CD14-positive monocyte (primary cell): ENCODE measurements at regions not wholly inside any gene's neighbourhood (a gene's known extent, or its start where the extent isn't known, plus 50 kb on each side); places are given as distances from the start of the nearest gene placed in this dataset.

Source experiments
- DNase-seq, 3 donors: peaks; one replicate each; pipeline ENCODE4 v3.0.0-alpha.2; 2011 to 2022
- H2AFZ ChIP-seq: 2 replicates; pipeline ENCODE4 v1.6.0; 2012; ENCODE audit warnings: mild to moderate bottlenecking, low read depth, low read length, inconsistent platforms; ENCODE audit not compliant: insufficient read depth, poor library complexity, severe bottlenecking
- H3K27ac ChIP-seq, 2 donors: 1 replicate in 1 of 2; 2 replicates in 1 of 2; pipeline ENCODE4 v1.5.1; 2012 to 2013; ENCODE audit warnings: low read length in 2 of 2, control low read depth in 1 of 2, inconsistent platforms in 1 of 2, low read depth in 1 of 2, mild to moderate bottlenecking in 1 of 2
- H3K27me3 ChIP-seq, 2 donors: one replicate each; pipeline versions ENCODE4 v1.6.0 to v1.6.1; 2011 to 2013; ENCODE audit warnings: low read length in 2 of 2; ENCODE audit not compliant: control insufficient read depth in 2 of 2, insufficient read depth in 2 of 2
- H3K36me3 ChIP-seq, 2 donors: replicated peaks in 1 of 2; 1 replicate in 1 of 2; 2 replicates in 1 of 2; pipeline versions ENCODE4 v1.5.1 to v1.6.1; 2012 to 2013; ENCODE audit warnings: low read length in 2 of 2, control low read depth in 1 of 2, inconsistent platforms in 1 of 2, mild to moderate bottlenecking in 1 of 2; ENCODE audit not compliant: insufficient read depth in 2 of 2, control insufficient read depth in 1 of 2
- H3K4me1 ChIP-seq, 2 donors: 1 replicate in 1 of 2; 2 replicates in 1 of 2; pipeline versions ENCODE4 v1.5.1 to v1.6.1; 2012 to 2013; ENCODE audit warnings: low read length in 2 of 2, control low read depth in 1 of 2, inconsistent platforms in 1 of 2, mild to moderate bottlenecking in 1 of 2, moderate library complexity in 1 of 2; ENCODE audit not compliant: insufficient read depth in 2 of 2, control insufficient read depth in 1 of 2
- H3K4me2 ChIP-seq: replicated peaks from 2 replicates; pipeline ENCODE3; 2012; ENCODE audit warnings: low read length, moderate library complexity, mild to moderate bottlenecking; ENCODE audit not compliant: poor library complexity, severe bottlenecking; ENCODE audit errors: extremely low read depth
- H3K4me3 ChIP-seq, 3 experiments: fragments of 200-600 bp in 1 of 3; sonication (generic) in 1 of 3; replicated peaks in 1 of 3; 1 replicate in 2 of 3; 2 replicates in 1 of 3; pipeline ENCODE4 v1.5.1; 2011 to 2013; ENCODE audit warnings: low read length in 3 of 3, mild to moderate bottlenecking in 3 of 3, control low read depth in 2 of 3, low read depth in 2 of 3, inconsistent platforms in 1 of 3, moderate library complexity in 1 of 3
- H3K79me2 ChIP-seq: 2 replicates; pipeline ENCODE4 v1.6.0; 2012; ENCODE audit warnings: mild to moderate bottlenecking, control low read depth, inconsistent platforms, low read length, moderate library complexity; ENCODE audit not compliant: insufficient read depth
- H3K9ac ChIP-seq: 2 replicates; pipeline ENCODE4 v1.6.0; 2017; ENCODE audit warnings: low read length, mild to moderate bottlenecking; ENCODE audit not compliant: insufficient read depth, poor library complexity, severe bottlenecking
- H3K9me3 ChIP-seq, 2 donors: replicated peaks in 1 of 2; 1 replicate in 1 of 2; 2 replicates in 1 of 2; pipeline versions ENCODE4 v1.5.1 to v1.6.1; 2012 to 2013; ENCODE audit warnings: low read length in 2 of 2, control low read depth in 1 of 2; ENCODE audit not compliant: control insufficient read depth in 1 of 2, insufficient read depth in 1 of 2
- H4K20me1 ChIP-seq: 2 replicates; pipeline ENCODE4 v1.6.0; 2012; ENCODE audit warnings: mild to moderate bottlenecking, low read length, control low read depth, moderate library complexity; ENCODE audit not compliant: insufficient read depth
- H3K27ac Mint-ChIP-seq, 7 donors: one replicate each; pipeline ENCODE4 v1.8.0; 2020; ENCODE audit warnings: mild to moderate bottlenecking in 7 of 7, mixed read lengths in 7 of 7, moderate library complexity in 6 of 7, inconsistent platforms in 2 of 7
- H3K27me3 Mint-ChIP-seq, 3 donors: one replicate each; pipeline ENCODE4 v1.8.0; 2021 to 2022; ENCODE audit warnings: low read depth in 3 of 3, mild to moderate bottlenecking in 3 of 3, mixed read lengths in 3 of 3, moderate library complexity in 3 of 3, inconsistent platforms in 1 of 3
- H3K36me3 Mint-ChIP-seq, 2 donors: one replicate each; pipeline ENCODE4 v1.8.0; 2020; ENCODE audit warnings: mixed read lengths in 2 of 2, inconsistent platforms in 1 of 2, mild to moderate bottlenecking in 1 of 2
- H3K4me1 Mint-ChIP-seq: one replicate; pipeline ENCODE4 v1.8.0; 2020; ENCODE audit warnings: mild to moderate bottlenecking, mixed read lengths
- H3K4me3 Mint-ChIP-seq, 2 donors: one replicate each; pipeline ENCODE4 v1.8.0; 2020; ENCODE audit warnings: mild to moderate bottlenecking in 2 of 2, mixed read lengths in 2 of 2, moderate library complexity in 1 of 2
- H3K9me3 Mint-ChIP-seq, 7 donors: one replicate each; pipeline ENCODE4 v1.8.0; 2020 to 2022; ENCODE audit warnings: mixed read lengths in 7 of 7, mild to moderate bottlenecking in 6 of 7, moderate library complexity in 6 of 7, inconsistent platforms in 2 of 7
- WGBS: methylation state at CpG from one replicate; pipeline ENCODE4 v1.1.5; 2013; ENCODE audit warnings: missing lambda C conversion rate; ENCODE audit not compliant: insufficient coverage; 5-methylcytosine and 5-hydroxymethylcytosine counted together
- intact Hi-C, 2 donors: fragments of 100-400 bp; cut with micrococcal nuclease; formaldehyde crosslinking; loops; one replicate each; pipeline versions ENCODE4 v1.15.0 to v1.15.1; 2023
- TF ChIP-seq, protein P1 (sequence below): fragments of 200-600 bp; IDR thresholded peaks from one replicate; pipeline ENCODE4 v1.8.0; 2022; ENCODE audit warnings: antibody characterized with exemption, mild to moderate bottlenecking

DNA sequence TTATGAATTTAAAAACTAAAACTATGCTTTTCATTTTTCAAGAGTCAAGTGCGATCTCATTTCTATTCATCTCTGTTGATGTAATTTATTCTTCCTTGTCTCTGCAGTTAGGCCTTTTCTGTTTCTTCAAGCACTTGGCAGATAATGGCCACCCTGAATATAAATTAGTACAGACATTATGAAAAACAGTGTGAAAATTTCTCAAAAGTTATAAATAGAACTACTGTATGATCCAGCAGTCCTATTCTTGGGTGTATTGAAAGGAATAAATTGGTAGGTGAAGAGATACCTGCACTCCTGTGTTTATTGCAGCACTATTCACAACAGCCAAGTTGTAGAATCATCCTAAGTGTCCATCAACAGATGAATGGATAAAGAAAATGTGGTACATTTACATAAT, 248.3 kb downstream of the DOK5 start:
- H3K9me3 ChIP-seq = no peaks in the 10 kb centered on the region
- intact Hi-C loops = no loop called here
- H3K4me1 Mint-ChIP-seq = no peaks in the 10 kb centered on the region
- no peak overlapping the region for H3K9ac ChIP-seq
- no peaks in the 10 kb centered on the region for H3K36me3 ChIP-seq
- no CpG with 5 or more reads among the region's 1 CpG for WGBS
- no peak overlapping the region for H3K27ac Mint-ChIP-seq
- peaks cover 0 to 7% (median 0%) of the 10 kb centered on the region in 7 donors for H3K9me3 Mint-ChIP-seq
- no peak overlapping the region for H3K4me3 ChIP-seq
- no peak overlapping the region for H2AFZ ChIP-seq
- H3K27me3 ChIP-seq = no peaks in the 10 kb centered on the region
- H3K79me2 ChIP-seq = no peaks in the 10 kb centered on the region
- TF ChIP-seq, protein P1, sequence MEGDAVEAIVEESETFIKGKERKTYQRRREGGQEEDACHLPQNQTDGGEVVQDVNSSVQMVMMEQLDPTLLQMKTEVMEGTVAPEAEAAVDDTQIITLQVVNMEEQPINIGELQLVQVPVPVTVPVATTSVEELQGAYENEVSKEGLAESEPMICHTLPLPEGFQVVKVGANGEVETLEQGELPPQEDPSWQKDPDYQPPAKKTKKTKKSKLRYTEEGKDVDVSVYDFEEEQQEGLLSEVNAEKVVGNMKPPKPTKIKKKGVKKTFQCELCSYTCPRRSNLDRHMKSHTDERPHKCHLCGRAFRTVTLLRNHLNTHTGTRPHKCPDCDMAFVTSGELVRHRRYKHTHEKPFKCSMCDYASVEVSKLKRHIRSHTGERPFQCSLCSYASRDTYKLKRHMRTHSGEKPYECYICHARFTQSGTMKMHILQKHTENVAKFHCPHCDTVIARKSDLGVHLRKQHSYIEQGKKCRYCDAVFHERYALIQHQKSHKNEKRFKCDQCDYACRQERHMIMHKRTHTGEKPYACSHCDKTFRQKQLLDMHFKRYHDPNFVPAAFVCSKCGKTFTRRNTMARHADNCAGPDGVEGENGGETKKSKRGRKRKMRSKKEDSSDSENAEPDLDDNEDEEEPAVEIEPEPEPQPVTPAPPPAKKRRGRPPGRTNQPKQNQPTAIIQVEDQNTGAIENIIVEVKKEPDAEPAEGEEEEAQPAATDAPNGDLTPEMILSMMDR = no peak
- H3K27ac ChIP-seq = no peak overlapping the region
- no peaks in the 10 kb centered on the region for H3K4me1 ChIP-seq
- H3K4me2 ChIP-seq = no peak overlapping the region
- DNase-seq = no peak
- H3K4me3 Mint-ChIP-seq = no peak overlapping the region
- H3K36me3 Mint-ChIP-seq = no peaks in the 10 kb centered on the region
- peaks cover 0 to 2% (median 0%) of the 10 kb centered on the region in 3 donors for H3K27me3 Mint-ChIP-seq
- no peaks in the 10 kb centered on the region for H4K20me1 ChIP-seq

DNA sequence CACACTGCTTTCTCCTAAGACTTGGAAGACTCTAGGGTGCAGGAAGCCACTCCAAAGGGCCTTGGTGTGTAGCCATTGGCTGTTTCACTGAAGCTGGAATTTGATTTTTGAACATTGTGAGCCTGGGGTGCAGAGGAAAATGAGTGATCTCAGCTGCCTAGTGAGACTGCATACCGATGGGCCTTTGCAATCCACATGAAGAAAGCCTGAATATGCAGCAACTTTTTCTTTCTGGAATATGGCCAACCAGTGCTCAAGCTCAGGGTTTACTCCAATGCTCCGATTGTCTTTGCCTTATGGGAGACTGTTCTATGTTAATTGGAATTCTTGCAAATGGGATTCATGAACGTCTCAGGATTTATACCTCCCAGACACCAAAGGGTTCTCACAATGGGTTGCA, 242.6 kb downstream of the DOK5 start:
- Histone ChIP-seq H3K4me2 (no peak overlapping the region), H3K79me2 (no peaks in the 10 kb centered on the region), H3K4me3 (no peak overlapping the region), H2AFZ (no peak overlapping the region), H3K27me3 (no peaks in the 10 kb centered on the region), H3K27ac (no peak overlapping the region), H3K36me3 (no peaks in the 10 kb centered on the region), H3K9me3 (no peaks in the 10 kb centered on the region), H3K9ac (no peak overlapping the region), H4K20me1 (no peaks in the 10 kb centered on the region), H3K4me1 (no peaks in the 10 kb centered on the region)
- WGBS = 92% methylated on average over 1 of the region's 3 CpGs
- no peaks in the 10 kb centered on the region for H3K4me1 Mint-ChIP-seq
- TF ChIP-seq, protein P1 = no peak
- no peaks in the 10 kb centered on the region for H3K36me3 Mint-ChIP-seq
- intact Hi-C loops = no loop called here
- no peak overlapping the region for H3K4me3 Mint-ChIP-seq
- no peak overlapping the region for H3K27ac Mint-ChIP-seq
- DNase-seq = no peak
- H3K27me3 Mint-ChIP-seq = peaks cover 0 to 3% (median 0%) of the 10 kb centered on the region in 3 donors
- H3K9me3 Mint-ChIP-seq = peaks cover 0 to 3% (median 0%) of the 10 kb centered on the region in 7 donors
